ENCODE measurements at regions not wholly inside any gene's neighbourhood (a gene's known extent, or its start where the extent isn't known, plus 50 kb on each side); places are given as distances from the start of the nearest gene placed in this dataset.

- TF ChIP-seq CTCF (IDR thresholded peaks at IDR 0.05) (peak; percentile 19 to 25), POLR2A (IDR thresholded peaks at IDR 0.05) (no peak), POLR2AphosphoS5 (IDR thresholded peaks at IDR 0.05) (no peak), EP300 (IDR thresholded peaks at IDR 0.05) (no peak)
Observed at GRCh38 chr9:90141723-90142122, 500.9 kb downstream of the DIRAS2 start.

Data from suprapubic skin (tissue), 4 donors.